ENCODE measurements at regions not wholly inside any gene's neighbourhood (a gene's known extent, or its start where the extent isn't known, plus 50 kb on each side); places are given as distances from the start of the nearest gene placed in this dataset.

GRCh38 chr1:168811176-168811575 lies 82.2 kb upstream of the DPT start:
- no peak for TF ChIP-seq CTCF (IDR thresholded peaks at IDR 0.05; ENCODE audit: low read depth, low read length)
- no peak overlapping the region for H3K4me3 ChIP-seq (ENCODE audit: low read depth, low read length)

- H3K4me3 ChIP-seq (ENCODE audit: low read depth, low read length): no peak overlapping the region
- TF ChIP-seq CTCF (IDR thresholded peaks at IDR 0.05; ENCODE audit: low read depth, low read length): no peak
These were observed 90.7 kb upstream of the DPT start for GRCh38 chr1:168819668-168820067.

- no peak for TF ChIP-seq CTCF (IDR thresholded peaks at IDR 0.05; ENCODE audit: low read depth, low read length)
- H3K4me3 ChIP-seq (ENCODE audit: low read depth, low read length): no peak overlapping the region
These were observed 92.4 kb upstream of the DPT start for GRCh38 chr1:168821434-168821833.

GRCh38 chr1:168822911-168823310 lies 93.9 kb upstream of the DPT start:
- no peak overlapping the region for H3K4me3 ChIP-seq (ENCODE audit: low read depth, low read length)
- TF ChIP-seq CTCF (IDR thresholded peaks at IDR 0.05; ENCODE audit: low read depth, low read length): no peak

- TF ChIP-seq CTCF (IDR thresholded peaks at IDR 0.05; ENCODE audit: low read depth, low read length): no peak
- H3K4me3 ChIP-seq (ENCODE audit: low read depth, low read length): no peak overlapping the region
These were observed 95.0 kb upstream of the DPT start for GRCh38 chr1:168823988-168824387.

- no peak overlapping the region for H3K4me3 ChIP-seq (ENCODE audit: low read depth, low read length)
- TF ChIP-seq CTCF (IDR thresholded peaks at IDR 0.05; ENCODE audit: low read depth, low read length): no peak
These were observed 95.5 kb upstream of the DPT start for GRCh38 chr1:168824418-168825065.

GRCh38 chr1:168825129-168825528 lies 96.1 kb upstream of the DPT start:
- no peak overlapping the region for H3K4me3 ChIP-seq (ENCODE audit: low read depth, low read length)
- no peak for TF ChIP-seq CTCF (IDR thresholded peaks at IDR 0.05; ENCODE audit: low read depth, low read length)

Measured in WI38 (cell line).